H1 (cell line): ENCODE measurements at regions not wholly inside any gene's neighbourhood (a gene's known extent, or its start where the extent isn't known, plus 50 kb on each side); places are given as distances from the start of the nearest gene placed in this dataset.

Experiments used
- CTCF ChIA-PET: fragments of 300-600 bp; sonication (Branson Sonifier 250); formaldehyde crosslinking; loops from one replicate; lab custom pipeline; 2021; ENCODE audit not compliant: partially characterized antibody; lab: Charles Lee
- POLR2A ChIA-PET: fragments of 300-600 bp; sonication (Branson Sonifier 250); formaldehyde crosslinking; loops from one replicate; lab custom pipeline; 2021; ENCODE audit warnings: inconsistent platforms; ENCODE audit not compliant: partially characterized antibody; lab: Charles Lee
- DNase-seq, 2 experiments: peaks; one replicate each; pipeline versions ENCODE4 v3.0.0 to v3.0.0-alpha.2; 2010 to 2022; ENCODE audit warnings: low spot score in 2 of 2, low read depth in 1 of 2, mixed read lengths in 1 of 2
- FAIRE-seq: peaks from 2 replicates; lab custom pipeline; 2011; peaks lifted over from hg19 to GRCh38; lab: Jason Lieb, UNC
- H2AFZ ChIP-seq: 2 replicates; pipeline ENCODE4 v1.8.1; 2012; ENCODE audit warnings: low read length, inconsistent platforms
- H2AK5ac ChIP-seq: 2 replicates; pipeline ENCODE4 v1.6.1; 2013; ENCODE audit warnings: low read depth, low read length
- H2BK120ac ChIP-seq: replicated peaks from 2 replicates; pipeline ENCODE3; 2013; ENCODE audit warnings: low read depth, low read length, inconsistent platforms
- H2BK12ac ChIP-seq: 2 replicates; pipeline ENCODE4 v1.6.1; 2013; ENCODE audit warnings: low read depth, low read length
- H2BK15ac ChIP-seq: 2 replicates; pipeline ENCODE4 v1.6.1; 2013; ENCODE audit warnings: low read length
- H2BK20ac ChIP-seq: 2 replicates; pipeline ENCODE4 v1.6.1; 2013; ENCODE audit warnings: low read length
- H2BK5ac ChIP-seq: 2 replicates; pipeline ENCODE4 v1.6.1; 2013; ENCODE audit warnings: low read depth, low read length
- H3K14ac ChIP-seq: 2 replicates; pipeline ENCODE4 v1.6.1; 2013; ENCODE audit warnings: inconsistent platforms; ENCODE audit not compliant: insufficient read length
- H3K18ac ChIP-seq: 2 replicates; pipeline ENCODE4 v1.6.1; 2013; ENCODE audit warnings: low read length; ENCODE audit errors: extremely low read depth
- H3K23ac ChIP-seq: 2 replicates; pipeline ENCODE4 v1.6.1; 2013; ENCODE audit warnings: inconsistent platforms; ENCODE audit not compliant: insufficient read length
- H3K23me2 ChIP-seq: 2 replicates; pipeline ENCODE4 v1.6.1; 2013; ENCODE audit warnings: low read depth, low read length
- H3K27ac ChIP-seq: 2 replicates; pipeline ENCODE4 v1.6.1; 2011; ENCODE audit warnings: low read depth, low read length, inconsistent platforms
- H3K27me3 ChIP-seq, 4 experiments: replicated peaks in 1 of 4; 1 replicate in 1 of 4; 2 replicates in 3 of 4; pipeline versions ENCODE4 v1.6.1 to v1.8.1; 2011 to 2013; ENCODE audit warnings: low read length in 3 of 4, mild to moderate bottlenecking in 3 of 4, inconsistent platforms in 2 of 4, mixed read lengths in 2 of 4, moderate library complexity in 1 of 4; ENCODE audit not compliant: control insufficient read depth in 3 of 4, insufficient read depth in 3 of 4; ENCODE audit errors: extremely low read depth in 1 of 4
- H3K36me3 ChIP-seq, 4 experiments: 2 replicates each; pipeline versions ENCODE4 v1.6.1 to v1.8.1; 2011 to 2013; ENCODE audit warnings: mild to moderate bottlenecking in 4 of 4, low read length in 3 of 4, moderate library complexity in 2 of 4, control low read depth in 1 of 4, inconsistent platforms in 1 of 4; ENCODE audit not compliant: insufficient read depth in 4 of 4, control insufficient read depth in 2 of 4
- H3K4ac ChIP-seq: replicated peaks from 2 replicates; pipeline ENCODE3; 2013; ENCODE audit warnings: low read length, low read depth, mixed read lengths, inconsistent platforms; ENCODE audit not compliant: insufficient read length
- H3K4me1 ChIP-seq, 4 experiments: replicated peaks in 1 of 4; 1 replicate in 1 of 4; 2 replicates in 3 of 4; pipeline versions ENCODE4 v1.6.1 to v1.8.1; 2011 to 2013; ENCODE audit warnings: low read length in 3 of 4, inconsistent platforms in 2 of 4, mixed read lengths in 1 of 4; ENCODE audit not compliant: insufficient read depth in 4 of 4, control insufficient read depth in 3 of 4
- H3K4me2 ChIP-seq, 2 experiments: 2 replicates each; pipeline versions ENCODE4 v1.6.1 to v1.8.1; 2011 to 2013; ENCODE audit warnings: low read depth in 2 of 2, low read length in 2 of 2, control low read depth in 1 of 2, inconsistent platforms in 1 of 2, mild to moderate bottlenecking in 1 of 2; ENCODE audit not compliant: insufficient read depth in 1 of 2
- H3K4me3 ChIP-seq, 4 experiments: fragments of 200-600, 300-600 bp in 1 of 4; sonication (generic), shearing (Covaris generic), sonication (Bioruptor Twin) in 1 of 4; 2 replicates each; pipeline versions ENCODE4 v1.5.1 to v1.8.1; 2011 to 2016; ENCODE audit warnings: low read length in 4 of 4, low read depth in 3 of 4, control low read depth in 2 of 4, inconsistent platforms in 2 of 4, mild to moderate bottlenecking in 2 of 4, mixed read lengths in 1 of 4, moderate library complexity in 1 of 4; ENCODE audit not compliant: insufficient read depth in 2 of 4; ENCODE audit errors: extremely low read depth in 1 of 4
- H3K56ac ChIP-seq: replicated peaks from 2 replicates; pipeline ENCODE3; 2013; ENCODE audit warnings: low read depth, mild to moderate bottlenecking, mixed read lengths, low read length, inconsistent platforms; ENCODE audit not compliant: insufficient read length
- H3K79me1 ChIP-seq: 2 replicates; pipeline ENCODE4 v1.6.1; 2013; ENCODE audit warnings: low read depth, low read length, control low read depth
- H3K79me2 ChIP-seq, 2 experiments: 2 replicates each; pipeline versions ENCODE4 v1.6.1 to v1.8.1; 2012 to 2013; ENCODE audit warnings: low read length in 2 of 2, mild to moderate bottlenecking in 2 of 2, inconsistent platforms in 1 of 2; ENCODE audit not compliant: insufficient read depth in 2 of 2, control insufficient read depth in 1 of 2
- H3K9ac ChIP-seq, 4 experiments: replicated peaks in 1 of 4; 1 replicate in 1 of 4; 2 replicates in 3 of 4; pipeline versions ENCODE4 v1.6.1 to v1.8.1; 2011 to 2013; ENCODE audit warnings: low read depth in 3 of 4, low read length in 3 of 4, control low read depth in 2 of 4, mild to moderate bottlenecking in 2 of 4, moderate library complexity in 2 of 4, inconsistent platforms in 1 of 4; ENCODE audit errors: extremely low read depth in 1 of 4
- H3K9me3 ChIP-seq, 2 experiments: 2 replicates each; pipeline versions ENCODE4 v1.6.1 to v1.8.1; 2012 to 2013; ENCODE audit warnings: mild to moderate bottlenecking in 2 of 2, moderate library complexity in 2 of 2, control low read depth in 1 of 2, inconsistent platforms in 1 of 2, low read depth in 1 of 2, low read length in 1 of 2, mixed read lengths in 1 of 2; ENCODE audit not compliant: insufficient read depth in 2 of 2
- H4K20me1 ChIP-seq, 2 experiments: replicated peaks in 1 of 2; 2 replicates each; pipeline versions ENCODE3 to v1.8.1; 2011 to 2013; ENCODE audit warnings: inconsistent platforms in 2 of 2, low read length in 2 of 2, mild to moderate bottlenecking in 1 of 2; ENCODE audit not compliant: insufficient read depth in 2 of 2, control insufficient read depth in 1 of 2
- H4K5ac ChIP-seq: 2 replicates; pipeline ENCODE4 v1.6.1; 2013; ENCODE audit warnings: low read length, low read depth, mixed read lengths, inconsistent platforms; ENCODE audit not compliant: insufficient read length
- H4K8ac ChIP-seq: 2 replicates; pipeline ENCODE4 v1.8.0; 2013; ENCODE audit warnings: mild to moderate bottlenecking, moderate library complexity, low read length, inconsistent platforms; ENCODE audit not compliant: insufficient read depth; ENCODE audit errors: extremely low read depth
- H4K91ac ChIP-seq: replicated peaks from 2 replicates; pipeline ENCODE3; 2013; ENCODE audit warnings: low read length, mixed read lengths, inconsistent platforms; ENCODE audit not compliant: insufficient read length
- BCL11A ChIP-seq, 2 experiments: IDR thresholded peaks; one replicate each; pipeline ENCODE4 v1.6.1; 2011; ENCODE audit warnings: low read depth in 2 of 2, low read length in 2 of 2, mild to moderate bottlenecking in 2 of 2
- CBX5 ChIP-seq: fragments of 300-800, 300-1000 bp; sonication (generic); IDR thresholded peaks from 2 replicates; pipeline ENCODE4 v1.7.1; 2016; ENCODE audit warnings: antibody characterized with exemption, low read length, low read depth
- CHD1 ChIP-seq: IDR thresholded peaks from 2 replicates; pipeline ENCODE4 v1.6.1; 2012; ENCODE audit warnings: low read depth, low read length, improper control_type of control experiment
- GABPA ChIP-seq: IDR thresholded peaks from 2 replicates; pipeline ENCODE4 v1.6.1; 2011; ENCODE audit warnings: mild to moderate bottlenecking, low read length, moderate library complexity, borderline replicate concordance; ENCODE audit not compliant: insufficient read depth
- NRF1 ChIP-seq: IDR thresholded peaks from 2 replicates; pipeline ENCODE4 v1.6.1; 2011; ENCODE audit warnings: mild to moderate bottlenecking, low read depth, low read length, improper control_type of control experiment
- POLR2AphosphoS5 ChIP-seq: IDR thresholded peaks from 2 replicates; pipeline ENCODE4 v1.6.1; 2011; ENCODE audit warnings: low read depth, low read length
- RNF2 ChIP-seq: fragments of 200-900, 300-1000 bp; sonication (generic); IDR thresholded peaks from 2 replicates; pipeline ENCODE4 v1.7.1; 2016; ENCODE audit warnings: borderline replicate concordance, low read depth, mild to moderate bottlenecking, antibody characterized with exemption, low read length; ENCODE audit not compliant: poor library complexity, severe bottlenecking; ENCODE audit errors: missing control alignments
- SAP30 ChIP-seq: fragments of 300-600 bp; sonication (generic); IDR thresholded peaks from 2 replicates; pipeline ENCODE4 v1.7.1; 2012; ENCODE audit warnings: low read length, moderate library complexity, mild to moderate bottlenecking, inconsistent platforms; ENCODE audit not compliant: insufficient read depth, insufficient replicate concordance
- SIN3A ChIP-seq, 2 experiments: IDR thresholded peaks in 1 of 2; conservative IDR thresholded peaks in 1 of 2; 2 replicates each; pipeline ENCODE4 v1.6.1; 2011 to 2012; ENCODE audit warnings: low read length in 2 of 2, improper control_type of control experiment in 1 of 2, low read depth in 1 of 2, mild to moderate bottlenecking in 1 of 2
- TAF1 ChIP-seq: IDR thresholded peaks from 2 replicates; pipeline ENCODE4 v1.6.1; 2011; ENCODE audit warnings: mild to moderate bottlenecking, low read depth, low read length
- TCF12 ChIP-seq: IDR thresholded peaks from 2 replicates; pipeline ENCODE4 v1.6.1; 2011; ENCODE audit warnings: low read depth, mild to moderate bottlenecking, low read length
- TEAD4 ChIP-seq: IDR thresholded peaks from 2 replicates; pipeline ENCODE4 v1.6.1; 2012; ENCODE audit warnings: low read depth, low read length, inconsistent platforms, mixed read lengths
- YY1 ChIP-seq: IDR thresholded peaks from 2 replicates; pipeline ENCODE4 v1.6.1; 2011; ENCODE audit warnings: low read depth, mild to moderate bottlenecking, low read length
- WGBS, 2 experiments: shearing (Covaris generic) in 1 of 2; methylation state at CpG; one replicate each; pipeline versions ENCODE4 v1.1.6 to v1.1.7; 2013 to 2015; ENCODE audit warnings: low lambda C conversion rate in 2 of 2, mixed read lengths in 2 of 2, inconsistent platforms in 1 of 2, low coverage in 1 of 2, missing lambda C conversion rate in 1 of 2; ENCODE audit not compliant: insufficient replicate concordance in 2 of 2, insufficient coverage in 1 of 2, insufficient read length in 1 of 2; ENCODE audit errors: extremely low coverage in 1 of 2, missing lambda C conversion rate in 1 of 2; 5-methylcytosine and 5-hydroxymethylcytosine counted together

- Histone ChIP-seq H3K4ac (no peak overlapping the region), H2AK5ac (no peak overlapping the region), H4K20me1 (no peaks in the 10 kb centered on the region), H3K4me2 (no peak overlapping the region), H4K8ac (no peak overlapping the region), H3K4me3 (no peak overlapping the region), H3K27me3 (no peaks in the 10 kb centered on the region), H3K27ac (no peak overlapping the region), H3K9ac (no peak overlapping the region), H2BK15ac (no peak overlapping the region), H4K5ac (no peak overlapping the region), H3K56ac (no peak overlapping the region), H3K4me1 (no peaks in the 10 kb centered on the region), H2BK20ac (no peak overlapping the region), H2AFZ (no peak overlapping the region), H3K14ac (no peak overlapping the region), H3K23ac (no peak overlapping the region), H2BK12ac (no peak overlapping the region), H3K18ac (no peak overlapping the region), H3K23me2 (no peaks in the 10 kb centered on the region), H2BK120ac (no peak overlapping the region), H3K9me3 (no peaks in the 10 kb centered on the region), H3K79me1 (no peaks in the 10 kb centered on the region), H4K91ac (no peak overlapping the region), H3K36me3 (no peaks in the 10 kb centered on the region), H3K79me2 (no peaks in the 10 kb centered on the region), H2BK5ac (no peak overlapping the region)
- FAIRE-seq (no peak), DNase-seq (no peak)
- 100% methylated on average over 1 of the region's 1 CpG; no CpG with 5 or more reads in 1 of the 2 experiments for WGBS, 2 experiments
- ChIA-PET POLR2A (no interaction called here), CTCF (interaction anchor here (1.0 kb wide), 1 partner anchor 53 kb away, joined by 4 read pairs; no protein-coding TSS in a partner anchor)
- no peak for TF ChIP-seq POLR2AphosphoS5
- no peak for TF ChIP-seq TAF1
- no peak for TF ChIP-seq TCF12
- no peak for TF ChIP-seq TEAD4
- no peak for TF ChIP-seq CBX5
- TF ChIP-seq NRF1 = no peak
- TF ChIP-seq RNF2 = no peak
- TF ChIP-seq GABPA = no peak
- TF ChIP-seq YY1 = no peak
- TF ChIP-seq SAP30 = no peak
- no peak for TF ChIP-seq CHD1
- TF ChIP-seq BCL11A (IDR thresholded peaks at IDR 0.05; ENCODE audit: low read depth in 2 of 2, low read length in 2 of 2) = no peak
- TF ChIP-seq SIN3A (conservative IDR thresholded peaks at IDR 0.05 in 1 of 2, IDR thresholded peaks at IDR 0.05 in 1 of 2; ENCODE audit: low read depth in 1 of 2, low read length in 2 of 2) = no peak
Measured at GRCh38 chr12:98173773-98174427, 341.5 kb upstream of the TMPO start.
